Fibroblast of pulmonary artery (primary cell): ENCODE measurements at regions not wholly inside any gene's neighbourhood (a gene's known extent, or its start where the extent isn't known, plus 50 kb on each side); places are given as distances from the start of the nearest gene placed in this dataset.

ENCODE experiments used
- DNase-seq: peaks from one replicate; pipeline ENCODE4 v3.0.0-alpha.2; 2010; ENCODE audit warnings: low read depth
- H3K4me3 ChIP-seq: replicated peaks from 2 replicates; pipeline ENCODE4 v1.5.1; 2011; ENCODE audit warnings: low read depth, mild to moderate bottlenecking, control low read depth, low read length, moderate library complexity
- TF ChIP-seq, protein P1 (sequence below): IDR thresholded peaks from 2 replicates; pipeline ENCODE4 v1.5.1; 2011; ENCODE audit warnings: mild to moderate bottlenecking, control low read depth, low read length, inconsistent platforms; ENCODE audit errors: missing control alignments

GRCh38 chr20:53678990-53679596 is 85.5 kb upstream of the ZNF217 start:
- H3K4me3 ChIP-seq, result no peak overlapping the region
- peak; percentile 53 for DNase-seq
- TF ChIP-seq, protein P1, sequence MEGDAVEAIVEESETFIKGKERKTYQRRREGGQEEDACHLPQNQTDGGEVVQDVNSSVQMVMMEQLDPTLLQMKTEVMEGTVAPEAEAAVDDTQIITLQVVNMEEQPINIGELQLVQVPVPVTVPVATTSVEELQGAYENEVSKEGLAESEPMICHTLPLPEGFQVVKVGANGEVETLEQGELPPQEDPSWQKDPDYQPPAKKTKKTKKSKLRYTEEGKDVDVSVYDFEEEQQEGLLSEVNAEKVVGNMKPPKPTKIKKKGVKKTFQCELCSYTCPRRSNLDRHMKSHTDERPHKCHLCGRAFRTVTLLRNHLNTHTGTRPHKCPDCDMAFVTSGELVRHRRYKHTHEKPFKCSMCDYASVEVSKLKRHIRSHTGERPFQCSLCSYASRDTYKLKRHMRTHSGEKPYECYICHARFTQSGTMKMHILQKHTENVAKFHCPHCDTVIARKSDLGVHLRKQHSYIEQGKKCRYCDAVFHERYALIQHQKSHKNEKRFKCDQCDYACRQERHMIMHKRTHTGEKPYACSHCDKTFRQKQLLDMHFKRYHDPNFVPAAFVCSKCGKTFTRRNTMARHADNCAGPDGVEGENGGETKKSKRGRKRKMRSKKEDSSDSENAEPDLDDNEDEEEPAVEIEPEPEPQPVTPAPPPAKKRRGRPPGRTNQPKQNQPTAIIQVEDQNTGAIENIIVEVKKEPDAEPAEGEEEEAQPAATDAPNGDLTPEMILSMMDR, result no peak

GRCh38 chr20:53678315-53678989 is 84.8 kb upstream of the ZNF217 start:
- TF ChIP-seq, protein P1, result peak; percentile 26
- no peak overlapping the region for H3K4me3 ChIP-seq
- no peak for DNase-seq

DNA sequence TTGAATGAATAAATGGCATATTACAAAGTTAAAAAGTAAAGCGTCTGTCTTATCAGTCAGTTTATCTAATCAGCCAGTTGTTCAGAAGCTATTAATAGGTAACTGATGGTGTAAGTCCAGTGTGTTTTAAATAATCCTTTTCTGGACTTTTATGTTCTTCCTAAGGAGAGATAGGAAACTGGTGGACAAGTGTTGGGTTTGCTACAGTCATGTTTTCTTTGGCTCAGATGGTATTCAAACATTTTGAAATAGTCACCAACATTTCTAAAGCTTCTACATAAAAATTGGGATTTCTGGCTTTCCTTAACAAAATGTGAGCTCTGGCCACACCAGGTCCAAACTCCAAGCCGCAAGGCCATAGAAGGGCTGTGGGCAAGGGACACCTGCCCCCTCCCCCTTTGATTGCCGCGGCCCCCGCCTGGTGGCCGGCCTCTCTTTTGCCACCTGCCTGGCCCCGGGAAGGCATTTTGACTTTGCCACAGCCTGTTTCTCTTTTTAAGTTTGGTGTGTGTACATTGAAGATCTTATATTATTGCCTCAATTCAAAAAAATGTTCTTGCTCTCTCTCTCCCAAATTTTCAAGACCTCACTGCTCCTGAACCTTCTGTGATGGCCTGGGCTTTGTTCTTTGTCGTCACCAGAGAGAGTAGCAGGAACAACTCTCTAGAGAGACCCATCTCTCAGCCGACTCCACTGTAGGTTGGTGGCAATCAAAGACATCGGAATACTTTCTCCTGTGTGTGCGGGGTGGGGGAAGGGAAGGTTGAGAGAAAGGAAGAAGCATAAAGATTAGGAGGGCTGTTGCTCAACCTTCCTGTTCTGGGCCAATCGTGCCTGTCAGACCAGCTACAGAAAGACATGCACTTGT is 84.0 kb upstream of the ZNF217 start:
- TF ChIP-seq, protein P1, result no peak
- peak; percentile 78 for DNase-seq
- H3K4me3 ChIP-seq, result peak overlapping the region; percentile 10

DNA sequence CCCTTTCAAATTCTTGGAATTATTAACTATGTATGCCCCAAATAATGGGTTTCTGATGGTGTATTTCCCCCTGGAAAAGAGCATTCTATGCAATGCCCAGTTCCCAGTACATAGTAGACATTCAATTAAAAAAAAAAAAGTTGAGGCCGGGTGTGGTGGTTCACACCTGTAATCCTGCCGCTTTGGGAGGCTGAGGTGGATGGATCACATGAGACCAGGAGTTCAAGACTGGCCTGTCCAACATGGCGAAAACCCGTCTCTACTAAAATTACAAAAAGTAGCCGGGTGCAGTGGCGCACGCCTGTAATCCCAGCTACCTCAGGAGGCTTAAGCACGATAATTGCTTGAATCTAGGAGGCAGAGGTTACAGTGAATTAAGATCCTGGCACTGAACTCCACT is 83.3 kb upstream of the ZNF217 start:
- DNase-seq, result no peak
- no peak overlapping the region for H3K4me3 ChIP-seq
- TF ChIP-seq, protein P1, result no peak

DNA sequence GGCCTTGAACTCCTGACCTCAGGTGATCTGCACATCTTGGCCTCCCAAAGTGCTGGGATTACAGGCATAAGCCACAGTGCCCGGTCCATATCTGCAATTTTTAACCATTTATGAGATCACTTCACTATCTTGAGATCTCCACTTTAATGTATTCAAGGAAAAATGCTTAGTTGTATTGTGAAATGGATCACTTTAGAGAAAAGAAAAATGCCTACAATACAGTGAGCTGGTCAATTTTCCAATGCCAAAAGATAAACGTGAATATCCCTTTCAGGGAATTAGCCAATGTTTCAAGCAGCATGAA is 82.8 kb upstream of the ZNF217 start:
- no peak overlapping the region for H3K4me3 ChIP-seq
- no peak for DNase-seq
- TF ChIP-seq, protein P1, result no peak

DNA sequence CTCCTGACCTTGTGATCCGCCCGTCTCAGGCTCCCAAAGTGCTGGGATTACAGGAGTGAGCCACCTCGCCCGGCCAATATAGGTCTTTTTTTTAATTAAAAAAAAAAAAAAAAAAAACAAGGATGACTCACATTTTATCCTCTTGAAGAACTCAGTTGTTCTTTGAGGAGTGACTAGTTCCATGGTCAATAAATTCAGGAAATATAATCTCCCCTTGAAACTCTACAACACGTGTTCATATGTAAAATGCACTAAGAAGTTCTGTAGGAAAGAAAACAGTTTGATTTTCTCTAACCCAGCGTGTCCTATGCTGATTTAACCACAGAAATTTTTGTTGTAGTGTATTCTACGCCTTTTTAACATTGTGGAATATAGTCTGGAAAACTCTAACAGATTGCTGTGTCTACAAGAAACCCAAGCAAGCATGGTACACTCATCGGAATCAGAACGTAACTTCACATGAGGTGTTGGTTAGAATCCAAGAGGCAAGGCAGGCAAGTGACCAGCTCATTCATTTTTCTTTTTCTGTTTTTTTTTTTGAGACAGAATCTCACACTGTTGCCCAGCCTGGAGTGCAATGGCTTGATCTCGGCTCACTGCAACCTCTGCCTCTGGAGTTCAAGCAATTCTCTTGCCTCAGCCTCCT is 79.0 kb upstream of the ZNF217 start:
- DNase-seq, result no peak
- TF ChIP-seq, protein P1, result no peak
- H3K4me3 ChIP-seq, result no peak overlapping the region
